HT-29 (cell line): ENCODE measurements at regions not wholly inside any gene's neighbourhood (a gene's known extent, or its start where the extent isn't known, plus 50 kb on each side); places are given as distances from the start of the nearest gene placed in this dataset.
A peak's percentile ranks its signal among the peaks of the same experiment; 100 is the strongest.
"Not testable (repeated sequence)": the region's sequence is repeated elsewhere in the genome, so short reads cannot be mapped to it uniquely, and the experiment has no call there.

Experiments used
- DNase-seq: peaks from one replicate; pipeline ENCODE4 v3.0.0-alpha.2; 2015; ENCODE audit warnings: low spot score

GRCh38 chr11:106493751-106494150, 416.3 kb downstream of the AASDHPPT start:
- DNase-seq, result no peak

- DNase-seq, result no peak
Measured at GRCh38 chr11:106495046-106495445, 417.6 kb downstream of the AASDHPPT start.

- DNase-seq, result no peak
Measured at GRCh38 chr11:106496677-106497076, 419.2 kb downstream of the AASDHPPT start.

- DNase-seq, result no peak
Measured at GRCh38 chr11:106497321-106497720, 419.9 kb downstream of the AASDHPPT start.

- no peak for DNase-seq
Measured at GRCh38 chr11:106497822-106498221, 420.4 kb downstream of the AASDHPPT start.

- no peak for DNase-seq
Measured at GRCh38 chr11:106503901-106504300, 426.4 kb downstream of the AASDHPPT start.

- no peak for DNase-seq
Measured at GRCh38 chr11:106507645-106508306, 430.3 kb downstream of the AASDHPPT start.

- no peak for DNase-seq
Measured at GRCh38 chr11:106514706-106515105, 437.2 kb downstream of the AASDHPPT start.

- DNase-seq, result no peak
Measured at GRCh38 chr11:106517426-106517825, 440.0 kb downstream of the AASDHPPT start.

GRCh38 chr11:106520146-106520912, 442.9 kb downstream of the AASDHPPT start:
- no peak for DNase-seq

- no peak for DNase-seq
Measured at GRCh38 chr11:106520920-106521319, 443.5 kb downstream of the AASDHPPT start.

GRCh38 chr11:106523171-106523570, 445.7 kb downstream of the AASDHPPT start:
- no peak for DNase-seq

- no peak for DNase-seq
Measured at GRCh38 chr11:106523921-106524320, 446.5 kb downstream of the AASDHPPT start.

GRCh38 chr11:106524436-106524835, 447.0 kb downstream of the AASDHPPT start:
- no peak for DNase-seq

GRCh38 chr11:106531648-106532047, 454.2 kb downstream of the AASDHPPT start:
- DNase-seq, result not testable (repeated sequence)

GRCh38 chr11:106533046-106533445, 455.6 kb downstream of the AASDHPPT start:
- no peak for DNase-seq

- DNase-seq, result no peak
Measured at GRCh38 chr11:106540001-106540400, 462.5 kb downstream of the AASDHPPT start.

GRCh38 chr11:106548406-106548805, 469.9 kb downstream of the GUCY1A2 start:
- no peak for DNase-seq

- no peak for DNase-seq
Measured at GRCh38 chr11:106551744-106552673, 466.3 kb downstream of the GUCY1A2 start.

- peak; percentile 20 for DNase-seq
Measured at GRCh38 chr11:106552694-106553203, 465.5 kb downstream of the GUCY1A2 start.

GRCh38 chr11:106553304-106553703, 465.0 kb downstream of the GUCY1A2 start:
- DNase-seq, result no peak
